HCT116 (cell line): ENCODE measurements at regions not wholly inside any gene's neighbourhood (a gene's known extent, or its start where the extent isn't known, plus 50 kb on each side); places are given as distances from the start of the nearest gene placed in this dataset.

Source experiments
- ATAC-seq: fragments of 200-7000 bp; cut with Tn5 transposase; 2 replicates; pipeline ENCODE4 v1.9.1; 2020; ENCODE audit warnings: mild to moderate bottlenecking, moderate library complexity
- BruUV-seq: library from RNA; stranded (reverse); fragments of 400-500 nt; replicated peaks from 2 replicates; lab custom pipeline; 2021; lab: Mats Ljungman, UMichigan
- CTCF ChIA-PET: fragments of 300-600 bp; sonication (Branson Sonifier 250); formaldehyde crosslinking; loops from one replicate; lab custom pipeline; 2021; ENCODE audit warnings: antibody characterized with exemption; lab: Charles Lee
- POLR2A ChIA-PET: fragments of 300-600, 350-600 bp; sonication (Branson Sonifier 250); formaldehyde crosslinking; loops from one replicate; lab custom pipeline; 2021; ENCODE audit warnings: antibody characterized with exemption; lab: Charles Lee
- RAD21 ChIA-PET, 2 experiments: fragments of 300-600 bp; sonication (Branson Sonifier 250); formaldehyde crosslinking; loops; one replicate each; lab custom pipeline; 2023; ENCODE audit warnings: low total read pairs in 2 of 2; ENCODE audit not compliant: uncharacterized antibody in 2 of 2, unreplicated experiment in 2 of 2, low non-redundant PET in 1 of 2; lab: Charles Lee
- DNase-seq: peaks from one replicate; pipeline ENCODE4 v3.0.0-alpha.2; 2010; ENCODE audit warnings: low read depth, low spot score
- H2AFZ ChIP-seq: fragments of 200-600 bp; shearing (Covaris generic), sonication (generic); 2 replicates; pipeline ENCODE4 v1.6.1; 2017; ENCODE audit warnings: low read depth, mixed run types, mixed read lengths, antibody characterized with exemption, low read length; ENCODE audit not compliant: poor library complexity, severe bottlenecking
- H3K27ac ChIP-seq: 2 replicates; pipeline ENCODE4 v1.5.1; 2012; ENCODE audit warnings: low read depth, low read length
- H3K27me3 ChIP-seq: fragments of 200-600 bp; sonication (generic); 2 replicates; pipeline ENCODE4 v1.6.1; 2016; ENCODE audit warnings: mixed run types, low read length, mixed read lengths; ENCODE audit not compliant: insufficient read depth
- H3K36me3 ChIP-seq, 2 experiments: fragments of 200-500 bp in 1 of 2; fragments of 200-600 bp in 1 of 2; sonication (Bioruptor generic) in 1 of 2; sonication (generic) in 1 of 2; 2 replicates each; pipeline versions ENCODE4 v1.5.1 to v1.6.1; 2014 to 2016; ENCODE audit warnings: low read length in 2 of 2, inconsistent platforms in 1 of 2, mixed read lengths in 1 of 2, mixed run types in 1 of 2; ENCODE audit not compliant: insufficient read depth in 2 of 2, control insufficient read depth in 1 of 2
- H3K4me1 ChIP-seq, 2 experiments: fragments of 200-600 bp in 1 of 2; sonication (generic) in 1 of 2; 2 replicates each; pipeline versions ENCODE4 v1.5.1 to v1.6.1; 2012 to 2017; ENCODE audit warnings: low read length in 2 of 2, inconsistent platforms in 1 of 2, mild to moderate bottlenecking in 1 of 2, mixed read lengths in 1 of 2, mixed run types in 1 of 2, moderate library complexity in 1 of 2; ENCODE audit not compliant: insufficient read depth in 2 of 2, control insufficient read depth in 1 of 2
- H3K4me2 ChIP-seq: fragments of 200-600 bp; sonication (generic); 2 replicates; pipeline ENCODE4 v1.6.1; 2017; ENCODE audit warnings: mixed run types, low read length, mixed read lengths
- H3K4me3 ChIP-seq, 2 experiments: fragments of 200-600 bp in 1 of 2; sonication (generic) in 1 of 2; replicated peaks in 1 of 2; 2 replicates each; pipeline ENCODE4 v1.5.1; 2011 to 2016; ENCODE audit warnings: low read length in 2 of 2, control low read depth in 1 of 2, low read depth in 1 of 2, mild to moderate bottlenecking in 1 of 2, mixed read lengths in 1 of 2, mixed run types in 1 of 2
- H3K79me2 ChIP-seq: fragments of 200-600 bp; sonication (generic); 2 replicates; pipeline ENCODE4 v1.6.1; 2017; ENCODE audit warnings: mild to moderate bottlenecking, mixed run types, low read length, moderate library complexity, mixed read lengths; ENCODE audit not compliant: insufficient read depth
- H3K9ac ChIP-seq: fragments of 200-600 bp; sonication (generic); 2 replicates; pipeline ENCODE4 v1.6.1; 2016; ENCODE audit warnings: low read length, mixed read lengths
- H3K9me2 ChIP-seq: fragments of 200-600 bp; sonication (generic), shearing (Covaris generic); 2 replicates; pipeline ENCODE4 v1.6.1; 2017; ENCODE audit warnings: mixed run types, mild to moderate bottlenecking, moderate library complexity; ENCODE audit not compliant: insufficient read depth
- H3K9me3 ChIP-seq, 2 experiments: fragments of 200-500 bp in 1 of 2; fragments of 200-600 bp in 1 of 2; sonication (Bioruptor generic) in 1 of 2; sonication (generic) in 1 of 2; 2 replicates each; pipeline ENCODE4 v1.6.1; 2014 to 2017; ENCODE audit warnings: low read length in 2 of 2, mixed read lengths in 2 of 2, inconsistent platforms in 1 of 2, low read depth in 1 of 2, mild to moderate bottlenecking in 1 of 2, mixed run types in 1 of 2, moderate library complexity in 1 of 2; ENCODE audit not compliant: control insufficient read depth in 1 of 2, insufficient read depth in 1 of 2
- H4K20me1 ChIP-seq: fragments of 200-600 bp; sonication (generic), shearing (Covaris generic); 2 replicates; pipeline ENCODE4 v1.6.1; 2017; ENCODE audit warnings: mixed run types, mild to moderate bottlenecking, moderate library complexity; ENCODE audit not compliant: insufficient read depth
- ATF3 ChIP-seq: IDR thresholded peaks from 2 replicates; pipeline ENCODE4 v1.6.1; 2012
- CBX3 ChIP-seq: IDR thresholded peaks from 2 replicates; pipeline ENCODE4 v1.6.1; 2012; ENCODE audit warnings: low read depth
- CEBPB ChIP-seq: IDR thresholded peaks from 2 replicates; pipeline ENCODE4 v1.6.1; 2012; ENCODE audit warnings: low read depth
- ELF1 ChIP-seq: IDR thresholded peaks from 2 replicates; pipeline ENCODE4 v1.6.1; 2012; ENCODE audit warnings: low read depth, borderline replicate concordance
- EZH2 ChIP-seq: fragments of 200-600 bp; sonication (generic); IDR thresholded peaks from 2 replicates; pipeline ENCODE4 v1.6.1; 2017; ENCODE audit warnings: antibody characterized with exemption, mixed run types
- EZH2phosphoT487 ChIP-seq: fragments of 200-600 bp; IDR thresholded peaks from 2 replicates; pipeline ENCODE4 v1.6.1; 2018; ENCODE audit warnings: antibody characterized with exemption, borderline replicate concordance
- FOSL1 ChIP-seq: IDR thresholded peaks from 2 replicates; pipeline ENCODE4 v1.6.1; 2012; ENCODE audit warnings: low read depth
- JUND ChIP-seq: IDR thresholded peaks from 2 replicates; pipeline ENCODE4 v1.6.1; 2012
- POLR2A ChIP-seq: IDR thresholded peaks from 2 replicates; pipeline ENCODE4 v1.7.0; 2011; ENCODE audit warnings: borderline replicate concordance; ENCODE audit not compliant: insufficient read depth, insufficient read length; ENCODE audit errors: extremely low read depth
- POLR2AphosphoS5 ChIP-seq: IDR thresholded peaks from 2 replicates; pipeline ENCODE4 v1.6.1; 2011; ENCODE audit warnings: mild to moderate bottlenecking, low read depth, low read length, moderate library complexity
- RAD21 ChIP-seq: IDR thresholded peaks from 2 replicates; pipeline ENCODE4 v1.6.1; 2012; ENCODE audit warnings: low read depth, mild to moderate bottlenecking
- SIN3A ChIP-seq: IDR thresholded peaks from 2 replicates; pipeline ENCODE4 v1.6.1; 2012; ENCODE audit warnings: low read depth
- SRF ChIP-seq: IDR thresholded peaks from 2 replicates; pipeline ENCODE4 v1.6.1; 2012; ENCODE audit warnings: low read depth
- TCF7L2 ChIP-seq: IDR thresholded peaks from 2 replicates; pipeline ENCODE4 v1.7.0; 2011; ENCODE audit warnings: borderline replicate concordance, inconsistent platforms; ENCODE audit not compliant: insufficient read depth, insufficient read length; ENCODE audit errors: extremely low read depth
- YY1 ChIP-seq: IDR thresholded peaks from 2 replicates; pipeline ENCODE4 v1.6.1; 2011; ENCODE audit warnings: low read length, low read depth, moderate library complexity, mild to moderate bottlenecking; ENCODE audit not compliant: insufficient replicate concordance; ENCODE audit errors: extremely low read depth
- ZFX ChIP-seq: fragments of 450-650 bp; IDR thresholded peaks from 2 replicates; pipeline ENCODE4 v1.6.1; 2017
- ZNF274 ChIP-seq: fragments of 200-500 bp; sonication (Bioruptor generic); IDR thresholded peaks from 2 replicates; pipeline ENCODE4 v1.6.1; 2014; ENCODE audit warnings: mild to moderate bottlenecking, low read depth, low read length, inconsistent platforms
- intact Hi-C: fragments of 100-400 bp; cut with micrococcal nuclease; formaldehyde crosslinking; loops from 2 replicates; pipeline ENCODE4 v1.10.0; 2022
- TF ChIP-seq, protein P1 (sequence below), 3 experiments: fragments of 200-600 bp in 1 of 3; sonication (generic) in 1 of 3; IDR thresholded peaks in 2 of 3; conservative IDR thresholded peaks in 1 of 3; 2 replicates each; pipeline ENCODE4 v1.5.1; 2012 to 2017; ENCODE audit warnings: low read depth in 2 of 3, low read length in 2 of 3, antibody characterized with exemption in 1 of 3, borderline replicate concordance in 1 of 3, control low read depth in 1 of 3, mild to moderate bottlenecking in 1 of 3, mixed read lengths in 1 of 3, mixed run types in 1 of 3, moderate library complexity in 1 of 3; ENCODE audit not compliant: insufficient read depth in 1 of 3
- TF ChIP-seq, protein P2 (sequence below): IDR thresholded peaks from 2 replicates; pipeline ENCODE4 v1.6.1; 2012

DNA sequence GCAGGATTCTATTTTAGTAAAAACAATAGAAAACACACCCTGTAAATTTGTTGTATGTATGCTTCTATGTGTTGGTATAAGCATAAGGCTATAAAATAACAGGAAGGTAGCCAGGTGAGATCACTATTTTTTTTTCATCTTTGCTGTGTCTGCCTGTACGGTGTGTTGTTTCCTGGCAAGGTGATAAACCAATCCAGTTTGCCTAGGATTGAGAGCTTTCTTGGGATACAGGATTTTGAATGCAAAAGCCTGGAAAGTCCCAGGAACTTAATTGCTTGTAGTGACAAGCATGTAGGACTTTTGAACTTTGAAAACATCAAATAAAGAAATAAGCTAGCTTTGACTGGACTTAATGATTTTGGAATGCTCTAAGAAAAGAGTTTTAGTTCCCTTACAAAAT is 83.3 kb upstream of the RORB start:
- no peak for DNase-seq
- Histone ChIP-seq H3K27ac (no peak overlapping the region), H3K9me2 (no peaks in the 10 kb centered on the region), H3K27me3 (no peaks in the 10 kb centered on the region), H3K36me3 (no peaks in the 10 kb centered on the region), H3K4me1 (no peaks in the 10 kb centered on the region), H2AFZ (no peak overlapping the region), H3K9ac (no peak overlapping the region), H4K20me1 (no peaks in the 10 kb centered on the region), H3K4me2 (no peak overlapping the region), H3K79me2 (no peaks in the 10 kb centered on the region), H3K9me3 (no peaks in the 10 kb centered on the region), H3K4me3 (no peak overlapping the region)
- TF ChIP-seq EZH2phosphoT487 (no peak), CBX3 (no peak), POLR2A (no peak), FOSL1 (no peak), TCF7L2 (no peak), CEBPB (no peak), RAD21 (no peak), ZFX (no peak), JUND (no peak), EZH2 (no peak), POLR2AphosphoS5 (no peak), YY1 (no peak), SIN3A (no peak), ATF3 (no peak), ZNF274 (no peak), ELF1 (no peak), SRF (no peak)
- TF ChIP-seq, protein P1, sequence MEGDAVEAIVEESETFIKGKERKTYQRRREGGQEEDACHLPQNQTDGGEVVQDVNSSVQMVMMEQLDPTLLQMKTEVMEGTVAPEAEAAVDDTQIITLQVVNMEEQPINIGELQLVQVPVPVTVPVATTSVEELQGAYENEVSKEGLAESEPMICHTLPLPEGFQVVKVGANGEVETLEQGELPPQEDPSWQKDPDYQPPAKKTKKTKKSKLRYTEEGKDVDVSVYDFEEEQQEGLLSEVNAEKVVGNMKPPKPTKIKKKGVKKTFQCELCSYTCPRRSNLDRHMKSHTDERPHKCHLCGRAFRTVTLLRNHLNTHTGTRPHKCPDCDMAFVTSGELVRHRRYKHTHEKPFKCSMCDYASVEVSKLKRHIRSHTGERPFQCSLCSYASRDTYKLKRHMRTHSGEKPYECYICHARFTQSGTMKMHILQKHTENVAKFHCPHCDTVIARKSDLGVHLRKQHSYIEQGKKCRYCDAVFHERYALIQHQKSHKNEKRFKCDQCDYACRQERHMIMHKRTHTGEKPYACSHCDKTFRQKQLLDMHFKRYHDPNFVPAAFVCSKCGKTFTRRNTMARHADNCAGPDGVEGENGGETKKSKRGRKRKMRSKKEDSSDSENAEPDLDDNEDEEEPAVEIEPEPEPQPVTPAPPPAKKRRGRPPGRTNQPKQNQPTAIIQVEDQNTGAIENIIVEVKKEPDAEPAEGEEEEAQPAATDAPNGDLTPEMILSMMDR (IDR thresholded peaks at IDR 0.05 in 2 of 3, conservative IDR thresholded peaks at IDR 0.05 in 1 of 3; ENCODE audit: borderline replicate concordance in 1 of 3, insufficient read depth in 1 of 3, low read depth in 2 of 3, low read length in 2 of 3) = no peak
- TF ChIP-seq, protein P2, sequence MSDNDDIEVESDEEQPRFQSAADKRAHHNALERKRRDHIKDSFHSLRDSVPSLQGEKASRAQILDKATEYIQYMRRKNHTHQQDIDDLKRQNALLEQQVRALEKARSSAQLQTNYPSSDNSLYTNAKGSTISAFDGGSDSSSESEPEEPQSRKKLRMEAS = no peak
- no peak for ATAC-seq
- ChIA-PET POLR2A (no interaction called here), RAD21 (no interaction called here), CTCF (no interaction called here)
- no TSS peak for BruUV-seq
- intact Hi-C loops = no loop called here
